BLaER1 treated with 17β-estradiol and CSF1 and Interleukin-3, amounts not matched to agents 10 nM and 100 nM (cell line): ENCODE measurements at regions not wholly inside any gene's neighbourhood (a gene's known extent, or its start where the extent isn't known, plus 50 kb on each side); places are given as distances from the start of the nearest gene placed in this dataset.

Source experiments
- H3K27ac ChIP-seq, 11 experiments: shearing (Covaris generic); formaldehyde crosslinking; 2 replicates each; pipeline ENCODE4 v1.8.1; 2022
- H3K27me3 ChIP-seq, 11 experiments: shearing (Covaris generic); formaldehyde crosslinking; 2 replicates each; pipeline ENCODE4 v1.8.1; 2022
- H3K36me3 ChIP-seq, 11 experiments: shearing (Covaris generic); formaldehyde crosslinking; 2 replicates each; pipeline ENCODE4 v1.8.1; 2022
- H3K4me1 ChIP-seq, 10 experiments: shearing (Covaris generic); formaldehyde crosslinking; 2 replicates each; pipeline ENCODE4 v1.8.1; 2022
- H3K4me2 ChIP-seq, 11 experiments: shearing (Covaris generic); formaldehyde crosslinking; 2 replicates each; pipeline ENCODE4 v1.8.1; 2022
- H3K4me3 ChIP-seq, 10 experiments: shearing (Covaris generic); formaldehyde crosslinking; 2 replicates each; pipeline ENCODE4 v1.8.1; 2022
- H3K9ac ChIP-seq, 11 experiments: shearing (Covaris generic); formaldehyde crosslinking; 2 replicates each; pipeline ENCODE4 v1.8.1; 2022
- H3K9me3 ChIP-seq, 11 experiments: shearing (Covaris generic); formaldehyde crosslinking; replicated peaks in 1 of 11; 2 replicates each; pipeline ENCODE4 v1.8.1; 2022
- H4K20me1 ChIP-seq, 11 experiments: shearing (Covaris generic); formaldehyde crosslinking; 2 replicates each; pipeline ENCODE4 v1.8.1; 2022
- Cebpa-rat ChIP-seq, 11 experiments: shearing (Covaris generic); IDR thresholded peaks; 2 replicates each; pipeline ENCODE4 v1.8.1; 2022

DNA sequence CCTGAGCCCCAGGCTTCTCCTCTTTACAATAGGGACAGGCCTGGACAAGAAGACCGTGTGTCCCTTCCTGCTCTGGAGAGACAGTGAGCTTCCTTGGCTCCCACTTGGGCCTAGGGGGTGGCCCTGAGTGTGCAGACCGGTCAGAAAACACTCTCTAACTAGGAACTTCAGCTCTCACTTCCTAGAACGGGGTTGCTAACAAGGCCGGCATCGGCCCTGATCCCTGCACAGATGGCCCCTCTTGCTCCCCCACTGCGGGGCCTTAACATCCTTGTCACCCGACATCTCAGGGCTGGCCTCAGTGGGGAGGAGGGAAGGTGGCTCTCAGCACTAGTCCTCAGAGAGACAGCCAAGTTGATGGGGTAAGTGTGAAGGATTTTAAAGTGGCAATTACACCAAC lies 406.9 kb downstream of the CTTN start:
- H3K4me3 ChIP-seq, result no peak overlapping the region
- no peak for TF ChIP-seq Cebpa-rat (IDR thresholded peaks at IDR 0.05)
- H3K36me3 ChIP-seq, result no peaks in the 10 kb centered on the region
- H3K4me2 ChIP-seq, result no peak overlapping the region
- no peaks in the 10 kb centered on the region for H4K20me1 ChIP-seq
- H3K27me3 ChIP-seq, result no peaks in the 10 kb centered on the region
- H3K9ac ChIP-seq, result no peak overlapping the region
- no peaks in the 10 kb centered on the region for H3K4me1 ChIP-seq
- H3K9me3 ChIP-seq, result 0 out of 22 replicates have a peak, but pooled peaks cover 0 to 5% (median 0%) of the 10 kb centered on the region in 11 experiments
- no peak overlapping the region for H3K27ac ChIP-seq

DNA sequence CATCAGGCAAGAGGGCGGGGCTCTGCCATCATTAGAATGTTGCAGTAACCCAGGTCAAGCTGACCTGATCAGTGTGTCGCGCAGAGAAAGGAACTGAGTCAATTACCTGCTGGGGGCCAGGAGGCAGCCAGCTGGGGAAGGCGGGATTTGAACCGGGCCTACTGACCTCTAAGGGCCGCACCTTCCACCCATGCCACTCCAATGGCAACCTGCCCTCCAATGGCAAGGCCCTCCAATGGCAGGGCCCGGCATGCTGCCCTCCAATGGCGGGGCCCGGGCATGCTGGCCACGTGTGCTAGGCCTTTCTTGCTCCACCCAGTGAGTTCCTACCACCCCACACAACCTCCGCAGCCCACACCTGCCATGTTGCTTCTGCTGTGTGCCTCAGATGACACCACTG lies 407.6 kb downstream of the CTTN start:
- Histone ChIP-seq H3K9ac (no peak overlapping the region), H3K36me3 (no peaks in the 10 kb centered on the region), H3K27ac (no peak overlapping the region), H3K9me3 (0 out of 22 replicates have a peak, but pooled peaks cover 0 to 5% (median 0%) of the 10 kb centered on the region in 11 experiments), H3K4me3 (no peak overlapping the region), H3K27me3 (no peaks in the 10 kb centered on the region), H3K4me2 (no peak overlapping the region), H3K4me1 (no peaks in the 10 kb centered on the region), H4K20me1 (no peaks in the 10 kb centered on the region)
- TF ChIP-seq Cebpa-rat (IDR thresholded peaks at IDR 0.05), result no peak

DNA sequence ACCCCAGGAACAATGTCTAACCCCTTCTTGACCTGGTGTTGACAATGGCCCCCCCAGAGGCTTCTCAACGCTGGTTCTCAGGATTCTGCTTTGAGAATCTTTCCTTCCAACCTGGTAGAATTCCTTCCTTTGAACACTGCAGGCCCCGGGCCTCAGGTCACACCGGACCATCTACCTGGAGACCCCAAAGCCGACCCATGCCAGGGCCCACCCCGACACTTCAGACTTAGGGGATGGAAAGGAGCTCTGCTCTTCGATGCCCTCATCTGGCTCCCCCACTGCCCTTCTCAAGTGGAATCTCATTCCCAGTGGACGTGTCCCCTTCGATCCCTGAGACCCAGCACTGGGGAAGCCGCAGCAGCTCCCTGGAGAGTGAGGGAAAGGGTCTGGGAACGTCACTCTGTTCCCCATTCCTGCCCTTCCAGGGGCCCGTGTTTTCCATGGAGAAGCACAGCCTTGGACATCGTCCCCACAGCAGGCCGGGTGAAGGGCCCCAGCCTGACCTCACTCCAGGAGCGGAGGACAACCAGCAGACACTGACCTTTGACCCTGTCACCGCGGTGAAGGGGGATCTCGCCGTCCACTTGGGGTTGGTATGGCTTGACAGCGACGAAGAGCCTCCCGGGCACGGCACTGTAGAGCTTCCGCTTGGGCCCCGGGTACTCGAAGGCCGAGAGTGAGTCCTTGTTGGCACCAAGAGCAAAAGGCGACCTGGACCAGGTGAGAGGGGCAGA lies 408.3 kb downstream of the CTTN start:
- H3K9me3 ChIP-seq, result 0 out of 22 replicates have a peak, but pooled peaks cover 0 to 5% (median 0%) of the 10 kb centered on the region in 11 experiments
- H3K4me1 ChIP-seq, result no peaks in the 10 kb centered on the region
- H3K4me3 ChIP-seq, result no peak overlapping the region
- no peaks in the 10 kb centered on the region for H4K20me1 ChIP-seq
- TF ChIP-seq Cebpa-rat (IDR thresholded peaks at IDR 0.05), result no peak
- no peak overlapping the region for H3K27ac ChIP-seq
- no peak overlapping the region for H3K9ac ChIP-seq
- no peaks in the 10 kb centered on the region for H3K36me3 ChIP-seq
- no peak overlapping the region for H3K4me2 ChIP-seq
- no peaks in the 10 kb centered on the region for H3K27me3 ChIP-seq

DNA sequence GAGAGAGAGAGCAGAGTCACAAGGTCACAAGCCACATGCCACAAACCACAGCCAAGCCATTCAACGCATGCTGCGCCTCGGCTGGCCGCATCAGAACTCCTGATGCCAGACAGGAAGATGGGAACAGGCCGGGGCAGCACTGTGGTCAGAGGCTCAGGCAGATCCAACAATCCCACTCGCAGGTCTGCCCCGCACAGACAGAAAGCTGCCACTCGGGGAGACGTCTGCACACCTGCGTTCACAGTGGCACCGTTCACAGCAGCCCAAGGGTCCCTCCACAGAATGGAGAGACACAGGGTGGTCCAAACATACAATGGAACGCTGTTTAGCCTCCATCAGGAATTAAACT lies 408.8 kb downstream of the CTTN start:
- no peaks in the 10 kb centered on the region for H3K27me3 ChIP-seq
- H3K9me3 ChIP-seq, result 0 out of 22 replicates have a peak, but pooled peaks cover 0 to 5% (median 0%) of the 10 kb centered on the region in 11 experiments
- no peak overlapping the region for H3K4me2 ChIP-seq
- H3K27ac ChIP-seq, result no peak overlapping the region
- H3K4me3 ChIP-seq, result no peak overlapping the region
- TF ChIP-seq Cebpa-rat (IDR thresholded peaks at IDR 0.05), result no peak
- no peak overlapping the region for H3K9ac ChIP-seq
- no peaks in the 10 kb centered on the region for H3K4me1 ChIP-seq
- no peaks in the 10 kb centered on the region for H4K20me1 ChIP-seq
- no peaks in the 10 kb centered on the region for H3K36me3 ChIP-seq

DNA sequence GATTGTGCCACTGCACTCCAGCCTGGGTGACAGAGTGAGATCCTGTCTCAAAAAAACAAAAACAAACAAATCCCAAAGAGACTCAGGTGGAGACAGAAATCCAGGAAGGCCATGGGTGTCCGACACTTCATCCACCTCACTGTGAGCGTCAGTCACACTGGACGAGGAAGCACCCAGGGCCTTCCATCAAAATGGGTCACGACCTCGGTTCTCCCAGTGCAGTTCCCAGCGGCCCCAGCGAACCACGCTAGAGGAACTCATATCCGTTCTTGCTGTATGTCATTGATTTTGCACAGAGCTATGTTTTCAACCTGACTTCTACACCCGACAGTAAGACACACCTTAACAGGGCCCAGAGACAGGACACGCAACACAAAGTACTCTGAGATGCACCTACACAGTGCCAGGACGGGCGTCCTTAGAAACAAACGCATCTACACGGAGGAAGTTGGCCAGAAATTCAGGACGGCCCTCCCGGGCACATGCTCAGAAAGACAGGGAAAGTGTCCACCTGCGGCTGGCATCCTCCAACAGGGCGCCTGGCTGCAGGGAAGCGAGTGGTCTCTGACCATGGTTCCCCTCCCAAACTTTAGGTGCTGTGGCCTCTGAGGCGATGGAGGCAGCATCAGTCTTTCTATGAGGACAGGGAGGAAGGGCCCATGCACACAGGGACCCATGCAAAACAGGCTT lies 410.5 kb downstream of the CTTN start:
- Histone ChIP-seq H4K20me1 (no peaks in the 10 kb centered on the region), H3K36me3 (no peaks in the 10 kb centered on the region), H3K27me3 (no peaks in the 10 kb centered on the region), H3K4me2 (no peak overlapping the region), H3K9me3 (no peaks in the 10 kb centered on the region), H3K4me3 (no peak overlapping the region), H3K9ac (no peak overlapping the region), H3K27ac (no peak overlapping the region), H3K4me1 (no peaks in the 10 kb centered on the region)
- TF ChIP-seq Cebpa-rat (IDR thresholded peaks at IDR 0.05), result no peak

DNA sequence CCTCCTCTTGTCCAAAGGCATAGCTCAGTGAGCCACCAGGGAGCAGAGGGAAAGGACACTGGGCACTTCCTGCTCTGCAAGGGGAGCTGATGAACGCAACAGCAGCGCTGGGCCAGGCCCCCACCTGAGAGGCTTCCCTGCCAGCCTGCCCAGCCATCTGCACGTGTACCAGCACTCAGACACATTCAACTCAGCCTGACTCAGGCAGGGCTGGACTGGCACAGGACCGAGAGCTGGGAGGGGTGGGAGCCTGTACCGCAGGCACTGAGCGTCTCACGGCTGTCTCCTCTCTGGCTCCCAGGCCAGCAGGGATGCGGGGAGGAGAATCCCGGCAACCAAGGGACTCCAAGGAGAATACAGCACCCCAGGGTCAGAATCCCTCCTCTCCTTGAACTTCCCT lies 411.8 kb downstream of the CTTN start:
- Histone ChIP-seq H3K9ac (no peak overlapping the region), H3K27ac (no peak overlapping the region), H4K20me1 (no peaks in the 10 kb centered on the region), H3K4me2 (no peak overlapping the region), H3K27me3 (no peaks in the 10 kb centered on the region), H3K9me3 (no peaks in the 10 kb centered on the region), H3K4me3 (no peak overlapping the region), H3K36me3 (no peaks in the 10 kb centered on the region), H3K4me1 (peaks cover 0 to 1% (median 0%) of the 10 kb centered on the region in 10 experiments; a peak in 2 of 20 replicates)
- TF ChIP-seq Cebpa-rat (IDR thresholded peaks at IDR 0.05), result no peak

DNA sequence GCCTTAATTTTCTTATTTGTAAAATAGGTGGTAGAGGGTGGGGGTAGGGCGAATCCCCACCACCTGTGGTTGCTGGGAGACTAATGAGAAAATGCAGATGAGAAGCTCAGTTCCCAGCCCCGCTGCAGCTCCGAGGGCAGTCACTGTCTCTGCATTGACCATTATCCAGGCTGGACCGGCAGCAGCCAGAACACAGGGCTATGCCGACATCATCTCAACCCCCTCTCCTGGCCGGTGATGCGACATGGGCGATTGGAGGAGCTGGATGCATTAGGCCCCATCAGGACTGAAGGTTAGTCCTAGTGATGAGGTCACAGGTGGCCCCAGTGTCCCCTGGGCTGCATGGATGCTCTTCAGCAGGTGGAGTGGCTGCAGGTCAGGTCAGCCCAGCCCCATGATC lies 412.4 kb downstream of the CTTN start:
- H3K9me3 ChIP-seq, result no peaks in the 10 kb centered on the region
- H3K27me3 ChIP-seq, result no peaks in the 10 kb centered on the region
- H3K36me3 ChIP-seq, result no peaks in the 10 kb centered on the region
- H3K9ac ChIP-seq, result no peak overlapping the region
- no peak overlapping the region for H3K27ac ChIP-seq
- peaks cover 0 to 4% (median 0%) of the 10 kb centered on the region in 11 experiments; a peak in 3 of 22 replicates for H4K20me1 ChIP-seq
- TF ChIP-seq Cebpa-rat (IDR thresholded peaks at IDR 0.05), result no peak
- H3K4me1 ChIP-seq, result peaks cover 0 to 7% (median 4%) of the 10 kb centered on the region in 10 experiments; a peak in 12 of 20 replicates
- H3K4me2 ChIP-seq, result no peak overlapping the region
- H3K4me3 ChIP-seq, result no peak overlapping the region

DNA sequence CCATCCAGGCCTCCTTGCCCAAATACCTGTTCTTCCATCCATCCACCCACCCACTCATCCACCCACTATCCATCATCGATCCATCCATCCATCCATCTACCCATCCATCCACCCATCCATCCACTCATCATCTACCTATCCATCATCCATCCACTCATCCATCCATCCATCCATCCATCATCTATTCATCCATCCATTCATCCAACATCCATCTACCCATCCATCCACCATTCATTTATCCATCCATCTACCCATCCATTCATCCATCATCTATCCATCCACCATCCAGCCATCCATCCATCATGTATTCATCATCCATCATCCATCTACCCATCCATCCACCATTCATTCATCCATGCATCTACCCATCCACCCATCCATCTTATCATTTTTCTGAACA lies 413.2 kb downstream of the CTTN start:
- H3K4me2 ChIP-seq, result no peak overlapping the region
- peaks cover 0 to 11% (median 0%) of the 10 kb centered on the region in 11 experiments; a peak in 3 of 22 replicates for H4K20me1 ChIP-seq
- H3K27me3 ChIP-seq, result no peaks in the 10 kb centered on the region
- H3K9me3 ChIP-seq, result no peaks in the 10 kb centered on the region
- no peak overlapping the region for H3K4me3 ChIP-seq
- H3K36me3 ChIP-seq, result no peaks in the 10 kb centered on the region
- H3K4me1 ChIP-seq, result peaks cover 0 to 15% (median 12%) of the 10 kb centered on the region in 10 experiments; a peak in 12 of 20 replicates
- no peak overlapping the region for H3K9ac ChIP-seq
- H3K27ac ChIP-seq, result no peak overlapping the region
- TF ChIP-seq Cebpa-rat (IDR thresholded peaks at IDR 0.05), result no peak

DNA sequence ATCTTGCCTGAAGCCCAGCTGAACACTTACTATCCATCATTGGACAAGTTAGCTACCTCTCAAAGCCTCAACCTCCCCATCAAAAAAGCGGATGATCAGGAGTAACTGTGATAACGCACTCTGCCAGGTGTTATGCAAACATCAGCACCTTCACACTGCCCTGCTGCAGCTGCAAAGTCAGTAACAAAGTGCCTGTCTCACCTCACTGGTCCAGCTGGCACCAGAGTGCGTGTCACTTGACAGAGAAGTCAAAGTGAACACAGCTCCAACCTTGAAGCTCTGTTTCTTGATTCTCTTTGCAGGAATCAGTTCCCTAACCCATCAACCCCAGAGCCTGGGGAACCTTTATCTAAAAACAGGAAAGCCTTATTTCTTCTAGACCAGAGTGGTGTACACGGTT lies 413.6 kb downstream of the CTTN start:
- Histone ChIP-seq H3K36me3 (no peaks in the 10 kb centered on the region), H3K9me3 (no peaks in the 10 kb centered on the region)

More for the DNA sequence above, 413.6 kb downstream of the CTTN start:
- Histone ChIP-seq H3K27ac (no peak overlapping the region), H3K4me1 (peaks cover 0 to 17% (median 14%) of the 10 kb centered on the region in 10 experiments; a peak in 12 of 20 replicates), H4K20me1 (peaks cover 0 to 15% (median 0%) of the 10 kb centered on the region in 11 experiments; a peak in 3 of 22 replicates), H3K4me2 (no peak overlapping the region), H3K4me3 (no peak overlapping the region), H3K9ac (no peak overlapping the region), H3K27me3 (no peaks in the 10 kb centered on the region)
- no peak for TF ChIP-seq Cebpa-rat (IDR thresholded peaks at IDR 0.05)
